Left hindlimb (tissue), 1 donor: ENCODE measurements at regions not wholly inside any gene's neighbourhood (a gene's known extent, or its start where the extent isn't known, plus 50 kb on each side); places are given as distances from the start of the nearest gene placed in this dataset.

ENCODE experiments used
- DNase-seq: peaks from one replicate; pipeline ENCODE4 v3.0.0-alpha.2; 2018

DNA sequence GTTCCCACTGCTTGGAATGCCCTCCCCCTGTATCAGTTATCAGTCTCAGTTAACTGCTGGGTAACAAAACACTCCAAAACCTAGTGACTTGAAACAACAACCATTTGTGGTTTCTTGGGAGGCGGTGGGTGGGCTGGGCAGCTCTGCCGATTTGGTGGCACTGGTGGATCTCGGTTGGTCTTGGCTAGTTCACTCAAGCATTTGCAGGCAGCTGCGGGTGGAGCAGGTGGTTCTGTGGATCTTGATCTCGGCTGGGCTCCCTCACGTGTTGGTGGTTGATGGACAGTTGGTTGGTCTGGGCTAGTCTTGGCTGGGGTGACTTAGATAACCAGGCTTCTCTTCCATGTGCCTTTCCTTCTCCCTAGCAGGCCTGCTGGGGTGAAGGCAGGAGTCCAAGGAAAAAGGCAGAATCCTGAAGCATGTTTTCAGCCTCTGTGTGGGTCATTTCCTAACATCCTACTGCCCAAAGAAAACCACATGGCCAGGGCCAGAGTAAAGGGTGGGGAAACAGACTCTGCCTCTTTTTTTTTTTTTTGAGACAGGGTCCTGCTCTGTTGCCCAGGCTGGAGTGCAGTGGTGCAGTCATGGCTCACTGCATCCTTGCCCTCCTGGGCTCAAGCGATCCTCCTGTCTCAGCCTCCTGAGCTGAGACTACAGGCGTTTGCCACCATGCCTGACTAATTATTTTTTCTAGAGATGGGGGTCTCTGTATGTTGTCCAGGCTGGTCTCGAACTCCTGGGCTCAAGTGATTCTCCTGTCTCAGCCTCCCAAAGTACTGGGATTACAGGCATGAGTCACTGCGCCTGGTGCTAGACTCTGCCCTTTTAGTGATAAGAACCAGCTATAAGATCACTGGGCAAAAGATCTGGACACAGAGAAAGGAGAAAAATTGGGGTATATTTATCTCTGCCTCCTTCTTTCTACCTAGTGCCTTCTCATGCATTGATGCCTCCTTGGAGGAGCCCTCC is 183.7 kb downstream of the RGS3 start:
- DNase-seq: no peak

- DNase-seq: no peak
Observed at GRCh38 chr9:113648048-113648447, 184.5 kb downstream of the RGS3 start.

GRCh38 chr9:113648586-113648985 is 185.1 kb downstream of the RGS3 start:
- DNase-seq: no peak

GRCh38 chr9:113649054-113649453 is 185.5 kb downstream of the RGS3 start:
- peak; percentile 81 for DNase-seq

DNA sequence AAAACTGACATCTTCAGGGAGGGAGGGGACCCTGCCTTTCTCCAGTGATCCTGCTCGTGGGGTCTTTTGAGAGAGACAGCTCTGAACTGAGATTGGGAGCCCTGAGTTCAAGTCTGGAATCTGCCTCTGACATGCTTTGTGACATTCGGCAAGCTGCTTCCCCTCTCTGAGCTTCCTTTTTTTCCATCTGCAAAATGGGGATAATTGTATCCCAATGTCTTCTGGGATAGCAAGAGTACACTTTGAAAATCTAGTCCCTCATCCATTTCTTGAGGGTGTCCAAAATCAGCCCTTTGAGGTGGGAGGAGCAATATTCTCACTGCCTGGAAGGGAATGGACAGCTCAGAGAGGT is 186.3 kb downstream of the RGS3 start:
- no peak for DNase-seq

- DNase-seq: no peak
Observed at GRCh38 chr9:113650207-113651131, 186.9 kb downstream of the RGS3 start.

GRCh38 chr9:113651896-113652295 is 188.4 kb downstream of the RGS3 start:
- DNase-seq: no peak

GRCh38 chr9:113652355-113653152 is 189.0 kb downstream of the RGS3 start:
- no peak for DNase-seq

GRCh38 chr9:113653746-113654604 is 190.4 kb downstream of the RGS3 start:
- DNase-seq: no peak

- peak; percentile 76 for DNase-seq
Observed at GRCh38 chr9:113654605-113655428, 191.3 kb downstream of the RGS3 start.

GRCh38 chr9:113656771-113657670 is 193.5 kb downstream of the RGS3 start:
- no peak for DNase-seq

GRCh38 chr9:113657765-113658544 is 194.4 kb downstream of the RGS3 start:
- peak; percentile 86 for DNase-seq

DNA sequence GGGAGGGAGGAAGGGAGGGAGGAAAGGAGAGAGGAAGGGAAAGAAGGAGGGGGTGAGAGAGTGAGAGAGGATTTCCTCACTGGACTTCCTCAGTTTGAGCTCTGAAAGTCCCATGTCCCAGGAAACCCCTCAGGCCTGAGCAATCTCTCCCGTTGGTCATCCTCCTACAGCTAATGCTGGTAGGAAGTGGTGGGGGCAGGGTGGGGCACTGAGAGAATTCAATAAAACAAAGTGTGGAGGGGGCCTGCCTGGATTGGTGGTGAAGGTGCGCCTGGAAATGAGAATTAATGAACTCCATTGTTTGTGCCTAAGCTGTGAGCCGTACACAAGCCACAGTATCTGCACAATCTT is 195.0 kb downstream of the RGS3 start:
- DNase-seq: no peak

- no peak for DNase-seq
Observed at GRCh38 chr9:113659039-113659438, 195.5 kb downstream of the RGS3 start.

DNA sequence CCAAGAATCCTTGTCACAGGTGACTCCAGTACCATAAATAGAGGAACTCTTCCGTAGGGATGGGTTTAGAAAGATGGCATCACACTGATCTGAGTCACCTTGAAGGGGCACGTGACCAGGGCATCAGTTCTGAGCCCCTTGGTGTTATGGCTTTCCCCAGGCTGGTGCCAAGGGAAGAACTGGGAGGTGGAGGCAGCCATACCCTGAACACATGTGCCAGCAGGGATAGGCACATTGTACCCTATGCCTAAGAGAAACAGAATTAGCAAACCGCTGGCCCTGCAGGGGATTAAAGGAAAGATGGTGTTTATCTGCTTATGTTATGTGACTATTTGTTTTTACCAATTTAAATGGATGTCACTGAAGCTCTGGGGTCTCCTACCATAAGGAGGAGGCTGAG is 196.2 kb downstream of the RGS3 start:
- DNase-seq: no peak

DNA sequence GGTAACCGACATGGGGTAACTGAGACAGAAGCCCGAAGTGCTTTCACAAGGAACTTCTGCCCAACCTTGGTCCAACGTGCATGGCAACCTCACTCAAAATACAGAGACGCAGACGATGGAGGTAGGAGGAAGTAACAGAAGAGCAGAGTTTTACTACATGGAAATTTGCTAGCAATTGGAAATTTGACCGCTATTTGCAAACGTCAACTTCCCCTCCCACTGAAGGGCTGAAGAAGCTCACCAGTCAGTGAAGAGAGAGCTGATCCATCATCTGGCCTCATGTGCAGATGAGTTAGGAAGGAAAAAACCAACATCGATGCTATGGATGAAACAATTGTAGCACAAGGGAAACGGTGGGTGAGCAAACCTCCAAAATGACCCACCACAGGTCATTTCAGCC is 196.7 kb downstream of the RGS3 start:
- DNase-seq: no peak

- DNase-seq: no peak
Observed at GRCh38 chr9:113661074-113661473, 197.5 kb downstream of the RGS3 start.

DNA sequence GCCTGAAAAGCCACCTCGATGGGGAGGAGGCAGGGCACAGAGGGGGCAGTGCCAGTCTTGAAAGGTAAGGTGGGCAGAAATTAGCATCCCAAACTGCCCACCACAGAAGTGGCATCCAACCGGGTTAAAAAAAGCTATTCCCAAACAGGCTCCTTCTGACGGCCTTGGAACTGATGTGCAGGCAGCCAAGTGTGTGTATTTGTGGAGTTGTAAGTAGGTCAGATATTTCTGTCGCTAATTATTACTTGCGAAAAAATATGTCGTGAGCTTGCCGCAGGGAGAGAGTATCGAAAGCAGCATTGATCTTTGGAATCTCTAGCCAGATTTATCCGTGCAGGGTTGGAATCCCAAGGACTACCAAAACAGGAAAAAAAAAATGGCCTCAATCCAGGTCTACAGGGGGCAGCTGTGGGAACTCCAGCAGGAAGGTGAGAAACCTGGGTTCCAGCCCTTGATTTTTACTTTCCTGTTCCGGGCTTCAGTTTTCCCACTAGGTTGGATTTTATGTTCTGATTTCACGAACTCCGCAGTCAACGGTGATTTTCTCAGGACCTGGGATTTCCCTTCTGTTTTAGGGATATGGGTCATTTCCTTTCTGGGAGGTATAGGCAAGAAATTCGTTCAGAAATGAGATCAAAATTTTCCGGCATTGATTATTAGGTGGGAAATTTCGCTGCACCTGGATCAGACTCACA is 200.8 kb downstream of the RGS3 start:
- DNase-seq: no peak
